HFF-Myc (cell line): ENCODE measurements at regions not wholly inside any gene's neighbourhood (a gene's known extent, or its start where the extent isn't known, plus 50 kb on each side); places are given as distances from the start of the nearest gene placed in this dataset.

ENCODE experiments used
- DNase-seq: peaks from one replicate; pipeline ENCODE4 v3.0.0-alpha.2; 2011; ENCODE audit warnings: low read depth; ENCODE audit errors: extremely low read depth
- H3K4me3 ChIP-seq: replicated peaks from 2 replicates; pipeline ENCODE4 v1.5.1; 2011; ENCODE audit warnings: low read depth, mild to moderate bottlenecking, control low read depth, low read length
- CTCF ChIP-seq: IDR thresholded peaks from 2 replicates; pipeline ENCODE4 v1.5.1; 2012; ENCODE audit warnings: mild to moderate bottlenecking, low read depth, low read length, control low read depth; ENCODE audit errors: missing control alignments

DNA sequence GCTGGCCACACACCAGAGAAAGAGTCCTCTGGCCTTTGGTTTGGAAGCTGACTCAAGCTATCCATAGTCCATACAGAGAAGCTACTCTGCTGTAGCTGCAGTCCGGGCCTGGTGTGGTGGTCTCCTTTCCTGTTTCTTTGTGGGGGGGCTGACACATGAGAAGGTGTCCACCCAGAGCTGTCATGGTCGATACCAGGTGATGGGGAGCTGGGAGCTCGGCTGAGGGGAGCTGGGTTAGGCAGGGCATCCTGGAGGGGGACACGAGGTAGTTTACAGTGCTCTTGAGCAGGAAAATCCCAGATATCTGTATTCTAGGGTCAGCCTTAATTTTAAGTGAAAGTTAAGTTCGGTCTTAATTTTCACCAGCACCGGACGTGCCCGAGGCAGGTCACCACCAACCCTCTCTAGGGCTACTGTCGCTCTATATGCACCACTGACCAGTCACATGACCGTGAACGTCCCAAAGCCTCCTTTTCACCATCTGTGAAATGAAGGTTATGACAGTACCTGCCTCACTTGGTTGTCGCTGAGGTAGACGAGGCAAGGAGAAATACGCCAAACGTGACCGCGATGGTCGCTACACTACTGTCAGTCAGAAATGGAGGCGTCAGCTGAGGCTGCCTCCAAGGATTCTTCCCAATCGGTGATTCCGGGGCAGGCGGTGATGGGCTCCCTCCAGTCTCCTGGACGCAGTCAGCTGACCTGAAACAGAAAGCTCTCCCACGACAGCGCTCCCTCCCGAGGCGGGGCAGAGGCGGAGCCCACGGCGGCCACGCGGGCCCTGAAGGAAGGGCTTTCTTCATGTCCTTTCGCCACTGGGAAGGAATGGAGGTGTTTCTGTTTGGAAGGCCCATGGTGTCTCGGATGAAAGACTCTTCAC is 69.4 kb upstream of the SHH start:
- no peak for DNase-seq
- no peak overlapping the region for H3K4me3 ChIP-seq
- no peak for TF ChIP-seq CTCF

- DNase-seq, result no peak
- TF ChIP-seq CTCF, result no peak
- no peak overlapping the region for H3K4me3 ChIP-seq
Observed at GRCh38 chr7:155880721-155881120, 68.5 kb upstream of the SHH start.

GRCh38 chr7:155879592-155879991 is 67.3 kb upstream of the SHH start:
- H3K4me3 ChIP-seq, result no peak overlapping the region
- no peak for DNase-seq
- no peak for TF ChIP-seq CTCF

GRCh38 chr7:155878674-155879073 is 66.4 kb upstream of the SHH start:
- H3K4me3 ChIP-seq, result no peak overlapping the region
- TF ChIP-seq CTCF, result no peak
- DNase-seq, result no peak

DNA sequence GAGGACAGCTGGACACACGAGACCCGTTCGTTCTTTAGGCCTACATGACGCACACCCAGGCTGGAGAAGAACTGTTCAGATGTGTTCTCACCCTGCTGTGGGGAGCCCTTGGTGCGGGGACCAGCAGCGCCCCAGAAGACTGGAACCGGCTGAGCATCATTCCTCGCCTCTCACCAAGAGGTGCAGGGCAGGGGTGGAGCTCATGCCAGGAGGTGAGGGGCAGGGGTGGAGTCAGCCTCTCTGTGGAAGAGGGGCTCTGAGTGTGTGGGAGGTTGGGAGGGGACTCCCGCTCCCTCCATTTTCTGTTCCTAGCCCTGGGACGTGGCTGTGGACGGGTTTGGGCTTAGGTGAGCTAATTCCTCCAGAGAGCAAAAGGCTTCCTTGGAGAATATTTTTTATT is 66.0 kb upstream of the SHH start:
- no peak for DNase-seq
- H3K4me3 ChIP-seq, result no peak overlapping the region
- no peak for TF ChIP-seq CTCF

DNA sequence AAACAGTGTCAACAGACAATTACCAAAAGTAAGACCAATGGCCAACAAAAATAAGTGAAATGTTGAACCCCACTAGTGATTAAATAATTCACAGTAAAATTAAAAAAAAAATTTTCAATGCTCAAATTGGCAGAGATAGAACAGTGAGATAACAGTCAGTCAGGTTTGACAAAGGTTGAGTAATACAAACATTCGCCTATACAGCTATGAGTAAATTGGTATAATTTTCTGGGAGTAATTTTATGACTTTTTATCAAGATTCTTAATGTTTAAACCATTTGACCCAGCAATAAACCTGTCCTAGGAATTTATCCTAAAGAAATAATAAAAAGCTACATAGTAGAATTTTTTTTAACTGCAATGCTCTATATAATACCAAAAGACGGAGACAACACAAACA is 64.9 kb upstream of the SHH start:
- H3K4me3 ChIP-seq, result no peak overlapping the region
- TF ChIP-seq CTCF, result no peak
- no peak for DNase-seq
